ENCODE measurements at regions not wholly inside any gene's neighbourhood (a gene's known extent, or its start where the extent isn't known, plus 50 kb on each side); places are given as distances from the start of the nearest gene placed in this dataset.

DNA sequence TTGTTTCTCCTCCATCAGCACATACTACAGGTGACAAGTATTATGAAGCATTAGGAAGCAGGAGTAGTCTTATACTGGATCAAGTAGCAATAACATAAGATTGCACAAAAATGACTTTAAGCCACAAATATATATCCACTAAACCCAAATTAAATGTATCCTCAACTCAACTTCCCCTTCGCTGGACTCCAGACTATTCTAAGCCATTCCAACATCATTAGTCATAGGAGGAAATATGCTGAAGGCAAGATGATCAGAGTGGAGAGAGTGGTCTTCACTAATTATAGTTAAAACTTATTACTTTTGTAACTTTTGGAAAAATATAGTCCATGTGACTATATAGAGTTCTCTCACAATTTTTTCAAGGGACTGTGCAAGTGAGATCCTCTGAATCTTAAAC lies 390.7 kb upstream of the ZP4 start:
- DNase-seq (ENCODE audit: insufficient read length, low spot score): no peak
- no peak for FAIRE-seq
- TF ChIP-seq TAF1 (IDR thresholded peaks at IDR 0.05; ENCODE audit: low read depth, low read length): no peak
- no peak for TF ChIP-seq SPI1 (IDR thresholded peaks at IDR 0.05; ENCODE audit: low read depth, low read length)
- TF ChIP-seq PAX5 (IDR thresholded peaks at IDR 0.05; ENCODE audit: insufficient read depth, low read length, severe bottlenecking): no peak
- no peak for TF ChIP-seq POU2F2 (IDR thresholded peaks at IDR 0.05; ENCODE audit: low read depth, low read length)
- no peak for TF ChIP-seq POLR2AphosphoS5 (IDR thresholded peaks at IDR 0.05; ENCODE audit: low read depth, low read length)
- no peak for TF ChIP-seq POLR2A (IDR thresholded peaks at IDR 0.05; ENCODE audit: low read depth, low read length)

DNA sequence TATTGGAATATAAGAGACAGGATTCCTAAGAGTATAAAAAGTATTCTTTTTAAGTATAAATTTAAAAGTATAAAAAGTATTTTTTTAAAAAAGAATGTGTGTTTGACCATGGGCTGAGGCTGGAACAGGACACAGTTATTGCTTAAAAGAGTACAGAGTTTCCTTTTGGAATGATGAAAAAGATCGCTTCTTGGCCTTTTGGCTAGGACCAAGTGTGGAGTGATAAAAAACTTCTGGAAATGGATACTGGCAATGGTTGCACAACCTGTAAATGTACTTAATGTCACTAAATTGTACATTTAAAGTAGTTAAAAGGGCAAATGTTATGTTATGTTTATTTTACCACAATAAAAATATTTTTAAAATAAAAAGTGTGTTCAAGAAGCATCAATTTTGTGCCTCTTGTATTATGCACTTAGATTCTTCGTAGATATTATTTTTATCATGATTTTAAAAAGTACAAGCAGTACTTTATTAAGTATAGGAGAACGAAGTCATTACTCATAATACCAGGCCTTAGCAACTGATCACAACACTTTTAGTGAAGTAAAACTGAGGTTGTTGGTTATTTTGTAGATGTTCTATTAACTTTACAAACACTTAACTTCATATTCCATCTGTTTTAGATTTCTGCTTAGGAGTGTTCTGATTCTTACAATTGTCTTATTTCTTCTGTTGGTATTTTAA lies 389.1 kb upstream of the ZP4 start:
- TF ChIP-seq PAX5 (IDR thresholded peaks at IDR 0.05; ENCODE audit: insufficient read depth, low read length, severe bottlenecking): no peak
- no peak for DNase-seq (ENCODE audit: insufficient read length, low spot score)
- FAIRE-seq: no peak

DNA sequence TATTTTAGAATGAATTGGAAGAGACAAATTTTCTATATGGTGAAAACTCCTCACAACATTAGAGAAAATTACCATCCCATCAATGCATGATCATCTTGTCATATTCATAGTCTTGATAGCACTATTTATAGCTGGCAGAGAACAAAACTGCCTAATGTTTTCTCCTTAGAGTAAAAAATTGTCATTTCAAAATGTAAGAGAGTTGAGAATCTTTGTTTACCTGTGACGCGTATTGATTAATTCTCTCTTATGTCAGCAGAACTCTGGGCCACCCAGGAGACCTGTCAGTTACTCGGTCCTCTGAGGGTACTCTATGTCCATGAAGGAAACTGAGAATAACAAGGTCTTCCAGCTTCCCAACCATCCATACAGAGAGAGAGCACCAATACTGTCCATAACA lies 381.4 kb upstream of the ZP4 start:
- DNase-seq (ENCODE audit: insufficient read length, low spot score): no peak
- TF ChIP-seq SPI1 (IDR thresholded peaks at IDR 0.05; ENCODE audit: low read depth, low read length) (no peak), PAX5 (IDR thresholded peaks at IDR 0.05; ENCODE audit: insufficient read depth, low read length, severe bottlenecking) (no peak), POU2F2 (IDR thresholded peaks at IDR 0.05; ENCODE audit: low read depth, low read length) (no peak), POLR2A (IDR thresholded peaks at IDR 0.05; ENCODE audit: low read depth, low read length) (no peak), TAF1 (IDR thresholded peaks at IDR 0.05; ENCODE audit: low read depth, low read length) (no peak)
- FAIRE-seq: no peak

DNA sequence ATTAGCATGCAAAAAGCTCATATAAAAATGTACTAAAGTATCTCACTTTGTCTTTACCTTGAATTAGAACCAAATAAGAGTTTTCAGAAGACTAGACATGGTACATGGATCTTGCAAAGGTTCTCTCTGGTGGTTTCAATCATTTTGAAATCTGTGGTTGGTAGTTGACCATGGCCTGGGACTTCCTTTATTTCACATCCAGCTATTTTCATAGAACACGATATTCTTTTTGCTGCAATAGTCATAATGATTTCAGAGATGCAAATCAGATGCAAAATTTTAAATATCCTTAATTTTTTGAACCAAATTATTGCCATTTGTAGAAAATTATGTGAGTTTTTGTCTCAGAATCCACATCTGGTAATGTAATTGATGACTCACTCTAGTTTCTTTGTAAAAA lies 375.1 kb upstream of the ZP4 start:
- TF ChIP-seq SPI1 (IDR thresholded peaks at IDR 0.05; ENCODE audit: low read depth, low read length) (no peak), POU2F2 (IDR thresholded peaks at IDR 0.05; ENCODE audit: low read depth, low read length) (no peak), POLR2A (IDR thresholded peaks at IDR 0.05; ENCODE audit: low read depth, low read length) (no peak), PAX5 (IDR thresholded peaks at IDR 0.05; ENCODE audit: insufficient read depth, low read length, severe bottlenecking) (no peak), TAF1 (IDR thresholded peaks at IDR 0.05; ENCODE audit: low read depth, low read length) (no peak), POLR2AphosphoS5 (IDR thresholded peaks at IDR 0.05; ENCODE audit: low read depth, low read length) (no peak)
- DNase-seq (ENCODE audit: insufficient read length, low spot score) (no peak), FAIRE-seq (no peak)

DNA sequence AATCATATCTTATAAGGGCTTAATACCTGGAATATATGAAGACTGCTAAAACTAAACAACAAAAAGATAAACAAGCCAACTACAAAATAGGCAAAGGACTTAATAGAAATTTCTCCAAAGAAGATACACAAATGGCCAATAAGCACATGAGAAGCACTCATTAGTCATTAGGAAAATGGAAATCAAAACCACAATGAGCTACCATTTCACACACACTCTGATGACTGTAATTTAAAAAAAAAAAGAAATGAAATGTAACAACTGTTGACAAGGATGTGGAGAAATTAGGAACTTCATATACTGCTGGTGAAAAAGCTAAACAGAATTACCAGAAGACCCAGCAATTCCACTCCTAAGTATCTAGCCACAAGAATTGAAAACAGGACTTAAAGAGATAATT lies 374.2 kb upstream of the ZP4 start:
- FAIRE-seq (no peak), DNase-seq (ENCODE audit: insufficient read length, low spot score) (no peak)
- TF ChIP-seq TAF1 (IDR thresholded peaks at IDR 0.05; ENCODE audit: low read depth, low read length): no peak
- TF ChIP-seq PAX5 (IDR thresholded peaks at IDR 0.05; ENCODE audit: insufficient read depth, low read length, severe bottlenecking): no peak
- TF ChIP-seq POLR2AphosphoS5 (IDR thresholded peaks at IDR 0.05; ENCODE audit: low read depth, low read length): no peak
- no peak for TF ChIP-seq POU2F2 (IDR thresholded peaks at IDR 0.05; ENCODE audit: low read depth, low read length)
- TF ChIP-seq SPI1 (IDR thresholded peaks at IDR 0.05; ENCODE audit: low read depth, low read length): no peak
- TF ChIP-seq POLR2A (IDR thresholded peaks at IDR 0.05; ENCODE audit: low read depth, low read length): no peak

DNA sequence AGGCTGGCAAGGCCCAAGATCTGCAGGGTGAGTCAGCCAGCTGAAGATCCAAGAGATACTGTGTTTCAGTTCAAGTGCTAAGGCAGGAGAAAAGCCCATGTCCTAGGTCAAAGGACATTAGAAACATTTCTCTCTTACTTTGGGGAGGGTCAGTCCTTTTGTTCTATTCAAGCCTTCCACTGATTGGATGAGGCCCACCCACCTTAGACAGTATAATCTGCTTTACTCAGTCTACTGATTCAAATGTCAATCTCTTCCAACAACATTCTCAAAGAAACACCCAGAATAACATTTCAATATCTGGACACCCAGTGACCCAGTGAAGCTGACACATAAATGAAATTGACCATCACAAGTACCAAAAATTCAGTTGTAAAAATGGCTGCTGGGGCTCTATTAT lies 367.8 kb upstream of the ZP4 start:
- TF ChIP-seq PAX5 (IDR thresholded peaks at IDR 0.05; ENCODE audit: insufficient read depth, low read length, severe bottlenecking): no peak
- no peak for TF ChIP-seq POLR2A (IDR thresholded peaks at IDR 0.05; ENCODE audit: low read depth, low read length)
- no peak for TF ChIP-seq SPI1 (IDR thresholded peaks at IDR 0.05; ENCODE audit: low read depth, low read length)
- no peak for TF ChIP-seq POU2F2 (IDR thresholded peaks at IDR 0.05; ENCODE audit: low read depth, low read length)
- TF ChIP-seq POLR2AphosphoS5 (IDR thresholded peaks at IDR 0.05; ENCODE audit: low read depth, low read length): no peak
- no peak for TF ChIP-seq TAF1 (IDR thresholded peaks at IDR 0.05; ENCODE audit: low read depth, low read length)
- FAIRE-seq (no peak), DNase-seq (ENCODE audit: insufficient read length, low spot score) (no peak)

DNA sequence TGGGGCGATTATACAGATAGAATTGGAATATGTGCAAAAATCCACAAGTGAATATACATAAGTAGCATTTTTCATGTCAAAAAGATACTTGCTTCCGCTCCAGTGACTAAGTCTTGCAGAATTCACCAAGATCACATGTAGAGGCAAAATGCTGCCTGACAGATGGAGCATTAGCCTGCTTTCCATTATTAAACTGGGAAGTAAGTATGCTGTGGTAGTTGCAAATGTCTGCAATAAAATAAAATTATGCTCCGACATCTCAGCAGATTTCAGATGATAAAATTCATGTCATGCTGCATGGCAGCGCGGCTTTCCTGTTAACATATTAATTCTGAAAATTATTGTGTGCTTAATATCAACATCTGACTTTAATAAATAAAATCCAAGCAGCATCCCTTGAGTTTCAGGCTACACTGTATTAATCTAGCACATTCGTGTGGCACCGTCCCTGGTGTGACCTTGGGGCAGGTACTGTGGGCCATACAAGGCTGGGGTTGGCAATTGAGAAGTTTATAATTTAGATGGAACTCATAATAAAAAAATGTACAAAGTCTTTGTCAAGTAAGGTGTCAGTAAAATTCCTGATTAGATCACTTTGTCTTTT lies 366.4 kb upstream of the ZP4 start:
- DNase-seq (ENCODE audit: insufficient read length, low spot score) (no peak), FAIRE-seq (no peak)
- TF ChIP-seq TAF1 (IDR thresholded peaks at IDR 0.05; ENCODE audit: low read depth, low read length) (no peak), PAX5 (IDR thresholded peaks at IDR 0.05; ENCODE audit: insufficient read depth, low read length, severe bottlenecking) (no peak), SPI1 (IDR thresholded peaks at IDR 0.05; ENCODE audit: low read depth, low read length) (no peak), POLR2AphosphoS5 (IDR thresholded peaks at IDR 0.05; ENCODE audit: low read depth, low read length) (no peak), POU2F2 (IDR thresholded peaks at IDR 0.05; ENCODE audit: low read depth, low read length) (no peak), POLR2A (IDR thresholded peaks at IDR 0.05; ENCODE audit: low read depth, low read length) (no peak)

DNA sequence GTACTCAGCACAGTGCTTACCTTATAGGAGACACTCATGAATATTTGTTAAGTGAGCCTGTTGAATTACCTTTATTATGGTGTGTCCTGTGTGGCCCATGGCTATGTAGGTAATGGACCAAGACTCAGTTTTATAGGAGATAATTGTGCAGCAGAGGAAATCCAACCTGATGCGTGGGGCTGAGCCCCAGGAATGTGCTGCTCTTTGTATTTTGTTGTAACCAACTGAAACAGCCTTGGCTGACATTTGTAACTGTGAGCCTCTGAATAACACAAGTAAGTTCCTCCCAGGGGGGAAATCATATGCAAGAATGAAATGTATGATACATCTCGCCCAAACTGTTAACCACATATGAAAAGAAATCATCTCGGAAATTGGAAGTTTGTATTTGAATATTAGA lies 364.2 kb upstream of the ZP4 start:
- FAIRE-seq: no peak
- no peak for TF ChIP-seq TAF1 (IDR thresholded peaks at IDR 0.05; ENCODE audit: low read depth, low read length)
- TF ChIP-seq POU2F2 (IDR thresholded peaks at IDR 0.05; ENCODE audit: low read depth, low read length): no peak
- no peak for TF ChIP-seq POLR2A (IDR thresholded peaks at IDR 0.05; ENCODE audit: low read depth, low read length)
- no peak for TF ChIP-seq PAX5 (IDR thresholded peaks at IDR 0.05; ENCODE audit: insufficient read depth, low read length, severe bottlenecking)
- TF ChIP-seq POLR2AphosphoS5 (IDR thresholded peaks at IDR 0.05; ENCODE audit: low read depth, low read length): no peak
- no peak for TF ChIP-seq SPI1 (IDR thresholded peaks at IDR 0.05; ENCODE audit: low read depth, low read length)

DNA sequence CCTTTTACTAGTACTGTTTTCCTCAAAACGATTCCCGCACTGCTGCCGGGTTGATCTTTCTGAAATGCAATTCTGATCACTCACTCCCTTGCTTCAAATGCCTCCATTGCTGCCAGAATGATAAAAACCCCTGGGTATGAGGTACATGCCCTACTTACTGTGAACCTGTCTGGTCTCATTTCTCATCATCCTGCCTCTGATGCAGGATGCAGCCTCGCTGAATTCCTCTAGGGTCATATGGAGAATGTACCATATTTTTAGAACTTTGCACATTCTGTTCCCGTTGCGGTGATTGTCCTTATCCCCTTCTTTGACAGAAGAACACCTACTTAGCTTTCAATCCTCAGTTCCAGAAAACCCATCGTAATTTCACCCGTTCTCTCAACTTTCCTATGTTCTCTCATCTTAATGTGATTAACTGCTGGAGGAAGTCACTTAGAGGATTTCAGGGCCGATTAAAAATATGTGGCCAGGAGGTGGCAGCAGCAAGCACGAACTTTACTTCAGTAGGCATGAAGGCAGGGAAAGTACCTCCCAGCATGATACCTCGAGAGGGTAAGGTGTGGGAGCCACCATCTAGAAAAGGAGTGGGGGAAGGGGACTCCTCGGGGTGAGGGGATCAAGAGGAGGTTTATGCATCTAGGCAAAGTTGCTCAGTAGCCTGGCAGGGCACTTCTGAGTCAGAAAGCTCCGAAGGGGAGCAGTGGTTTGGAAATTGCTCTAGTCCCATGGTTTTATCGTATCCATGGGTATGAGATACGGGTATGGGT lies 361.5 kb upstream of the ZP4 start:
- TF ChIP-seq SPI1 (IDR thresholded peaks at IDR 0.05; ENCODE audit: low read depth, low read length) (no peak), PAX5 (IDR thresholded peaks at IDR 0.05; ENCODE audit: insufficient read depth, low read length, severe bottlenecking) (no peak), POLR2A (IDR thresholded peaks at IDR 0.05; ENCODE audit: low read depth, low read length) (no peak), POU2F2 (IDR thresholded peaks at IDR 0.05; ENCODE audit: low read depth, low read length) (no peak), POLR2AphosphoS5 (IDR thresholded peaks at IDR 0.05; ENCODE audit: low read depth, low read length) (no peak), TAF1 (IDR thresholded peaks at IDR 0.05; ENCODE audit: low read depth, low read length) (no peak)
- DNase-seq (ENCODE audit: insufficient read length, low spot score) (no peak), FAIRE-seq (peak; percentile 58)

More for the DNA sequence above, 364.2 kb upstream of the ZP4 start:
- DNase-seq (ENCODE audit: insufficient read length, low spot score): no peak

All from GM12891 (cell line).